Fibroblast of lung (primary cell): ENCODE measurements at regions not wholly inside any gene's neighbourhood (a gene's known extent, or its start where the extent isn't known, plus 50 kb on each side); places are given as distances from the start of the nearest gene placed in this dataset.
"Not testable (repeated sequence)": the region's sequence is repeated elsewhere in the genome, so short reads cannot be mapped to it uniquely, and the experiment has no call there.

Experiments used
- DNase-seq, 2 donors: peaks; one replicate each; pipeline versions ENCODE4 v3.0.0 to v3.0.0-alpha.2; 2010; ENCODE audit warnings: low read depth in 2 of 2
- H2AFZ ChIP-seq: 2 replicates; pipeline ENCODE4 v1.5.1; 2012; ENCODE audit warnings: low read length, control low read depth, inconsistent platforms
- H3K27ac ChIP-seq: 2 replicates; pipeline ENCODE4 v1.5.1; 2011; ENCODE audit warnings: low read length, control low read depth; ENCODE audit not compliant: insufficient read depth
- H3K27me3 ChIP-seq: 2 replicates; pipeline ENCODE4 v1.5.1; 2011; ENCODE audit warnings: mild to moderate bottlenecking, low read length; ENCODE audit not compliant: control insufficient read depth, insufficient read depth
- H3K36me3 ChIP-seq: 2 replicates; pipeline ENCODE4 v1.5.1; 2011; ENCODE audit warnings: low read length; ENCODE audit not compliant: control insufficient read depth, insufficient read depth
- H3K4me1 ChIP-seq: 2 replicates; pipeline ENCODE4 v1.5.1; 2011; ENCODE audit warnings: low read length; ENCODE audit not compliant: control insufficient read depth, insufficient read depth; ENCODE audit errors: extremely low read depth
- H3K4me2 ChIP-seq: 2 replicates; pipeline ENCODE4 v1.5.1; 2011; ENCODE audit warnings: low read length, control low read depth; ENCODE audit not compliant: insufficient read depth; ENCODE audit errors: extremely low read depth
- H3K4me3 ChIP-seq, 4 experiments: fragments of 200-600 bp in 1 of 4; sonication (generic) in 1 of 4; replicated peaks in 1 of 4; 2 replicates each; pipeline ENCODE4 v1.5.1; 2011 to 2016; ENCODE audit warnings: low read length in 4 of 4, low read depth in 3 of 4, mild to moderate bottlenecking in 3 of 4, control low read depth in 2 of 4, inconsistent platforms in 1 of 4, mixed read lengths in 1 of 4; ENCODE audit not compliant: insufficient read depth in 1 of 4; ENCODE audit errors: control extremely low read depth in 1 of 4
- H3K79me2 ChIP-seq: 2 replicates; pipeline ENCODE4 v1.5.1; 2012; ENCODE audit warnings: mild to moderate bottlenecking, low read length, inconsistent platforms; ENCODE audit not compliant: control insufficient read depth, insufficient read depth
- H3K9ac ChIP-seq: 2 replicates; pipeline ENCODE4 v1.5.1; 2011; ENCODE audit warnings: mild to moderate bottlenecking, low read length, control low read depth; ENCODE audit not compliant: insufficient read depth
- H3K9me3 ChIP-seq: 2 replicates; pipeline ENCODE4 v1.5.1; 2012; ENCODE audit warnings: low read depth, low read length; ENCODE audit not compliant: control insufficient read depth, insufficient read depth
- H4K20me1 ChIP-seq: 2 replicates; pipeline ENCODE4 v1.5.1; 2011; ENCODE audit warnings: low read length; ENCODE audit not compliant: control insufficient read depth, insufficient read depth; ENCODE audit errors: extremely low read depth
- CTCF ChIP-seq, 2 donors: IDR thresholded peaks in 1 of 2; conservative IDR thresholded peaks in 1 of 2; 1 replicate in 1 of 2; 2 replicates in 1 of 2; pipeline ENCODE4 v1.5.1; 2011 to 2012; ENCODE audit warnings: low read length in 2 of 2, control low read depth in 1 of 2, inconsistent platforms in 1 of 2, low read depth in 1 of 2, mild to moderate bottlenecking in 1 of 2
- EZH2 ChIP-seq: IDR thresholded peaks from 2 replicates; pipeline ENCODE4 v1.5.1; 2012; ENCODE audit warnings: low read length, control low read depth, mild to moderate bottlenecking; ENCODE audit errors: missing control alignments

GRCh38 chr2:16053437-16054257 is 113.3 kb downstream of the MYCN start:
- H3K36me3 ChIP-seq = no peaks in the 10 kb centered on the region
- no peak overlapping the region for H3K9ac ChIP-seq
- H2AFZ ChIP-seq = no peak overlapping the region
- no peaks in the 10 kb centered on the region for H3K4me1 ChIP-seq
- no peaks in the 10 kb centered on the region for H4K20me1 ChIP-seq
- no peak for DNase-seq
- H3K27me3 ChIP-seq = no peaks in the 10 kb centered on the region
- H3K27ac ChIP-seq = no peak overlapping the region
- H3K4me2 ChIP-seq = no peak overlapping the region
- H3K79me2 ChIP-seq = no peaks in the 10 kb centered on the region
- TF ChIP-seq EZH2 = no peak
- no peaks in the 10 kb centered on the region for H3K9me3 ChIP-seq
- H3K4me3 ChIP-seq = no peak overlapping the region

GRCh38 chr2:16052571-16053052 is 112.3 kb downstream of the MYCN start:
- not testable (repeated sequence) for H3K9ac ChIP-seq, H3K79me2 ChIP-seq, DNase-seq, H3K4me3 ChIP-seq, H3K36me3 ChIP-seq, H4K20me1 ChIP-seq, H2AFZ ChIP-seq, H3K27ac ChIP-seq, H3K9me3 ChIP-seq, H3K27me3 ChIP-seq, H3K4me2 ChIP-seq, H3K4me1 ChIP-seq

GRCh38 chr2:16051841-16052564 is 111.7 kb downstream of the MYCN start:
- no peak for DNase-seq
- Histone ChIP-seq H4K20me1 (no peaks in the 10 kb centered on the region), H3K27ac (no peak overlapping the region), H3K4me2 (no peak overlapping the region), H3K36me3 (no peaks in the 10 kb centered on the region), H3K27me3 (no peaks in the 10 kb centered on the region), H3K4me3 (no peak overlapping the region), H3K4me1 (no peaks in the 10 kb centered on the region), H3K9me3 (no peaks in the 10 kb centered on the region), H3K9ac (no peak overlapping the region), H3K79me2 (no peaks in the 10 kb centered on the region), H2AFZ (no peak overlapping the region)
- TF ChIP-seq CTCF (conservative IDR thresholded peaks at IDR 0.05 in 1 of 2, IDR thresholded peaks at IDR 0.05 in 1 of 2; ENCODE audit: low read depth in 1 of 2, low read length in 2 of 2) (no peak), EZH2 (no peak)
